RWPE2 (cell line): ENCODE measurements at regions not wholly inside any gene's neighbourhood (a gene's known extent, or its start where the extent isn't known, plus 50 kb on each side); places are given as distances from the start of the nearest gene placed in this dataset.

Experiments used
- ATAC-seq: fragments of 200-7000 bp; cut with Tn5 transposase; 3 replicates; pipeline ENCODE4 v1.9.1; 2021; ENCODE audit warnings: low read depth
- DNase-seq: peaks from one replicate; pipeline ENCODE4 v3.0.0-alpha.2; 2020; ENCODE audit warnings: low spot score
- H3K27ac ChIP-seq: fragments of 450-650 bp; 2 replicates; pipeline ENCODE4 v1.5.1; 2017; ENCODE audit warnings: mild to moderate bottlenecking; ENCODE audit not compliant: poor library complexity, severe bottlenecking
- H3K27me3 ChIP-seq: fragments of 250-450 bp; sonication (Bioruptor Pico); 2 replicates; pipeline ENCODE4 v1.5.1; 2021; ENCODE audit warnings: mild to moderate bottlenecking, moderate library complexity; ENCODE audit not compliant: insufficient read depth, poor library complexity, severe bottlenecking
- H3K36me3 ChIP-seq: fragments of 250-450 bp; sonication (Bioruptor Pico); 2 replicates; pipeline ENCODE4 v1.5.1; 2020; ENCODE audit warnings: low read depth, mild to moderate bottlenecking, moderate library complexity
- H3K4me1 ChIP-seq: fragments of 250-450 bp; sonication (Bioruptor Pico); 2 replicates; pipeline ENCODE4 v1.5.1; 2021; ENCODE audit warnings: mild to moderate bottlenecking, moderate library complexity; ENCODE audit not compliant: insufficient read depth, poor library complexity, severe bottlenecking
- H3K4me3 ChIP-seq: fragments of 250-450 bp; sonication (Bioruptor Pico); 2 replicates; pipeline ENCODE4 v1.5.1; 2021; ENCODE audit warnings: mild to moderate bottlenecking, moderate library complexity; ENCODE audit not compliant: severe bottlenecking
- H3K9me3 ChIP-seq: fragments of 250-450 bp; sonication (Bioruptor Pico); 2 replicates; pipeline ENCODE4 v1.5.1; 2021; ENCODE audit warnings: mild to moderate bottlenecking, moderate library complexity; ENCODE audit not compliant: severe bottlenecking
- CTCF ChIP-seq: fragments of 450-650 bp; IDR thresholded peaks from one replicate; pipeline ENCODE4 v1.5.1; 2017; ENCODE audit warnings: mild to moderate bottlenecking, moderate library complexity; ENCODE audit not compliant: poor library complexity, severe bottlenecking

DNA sequence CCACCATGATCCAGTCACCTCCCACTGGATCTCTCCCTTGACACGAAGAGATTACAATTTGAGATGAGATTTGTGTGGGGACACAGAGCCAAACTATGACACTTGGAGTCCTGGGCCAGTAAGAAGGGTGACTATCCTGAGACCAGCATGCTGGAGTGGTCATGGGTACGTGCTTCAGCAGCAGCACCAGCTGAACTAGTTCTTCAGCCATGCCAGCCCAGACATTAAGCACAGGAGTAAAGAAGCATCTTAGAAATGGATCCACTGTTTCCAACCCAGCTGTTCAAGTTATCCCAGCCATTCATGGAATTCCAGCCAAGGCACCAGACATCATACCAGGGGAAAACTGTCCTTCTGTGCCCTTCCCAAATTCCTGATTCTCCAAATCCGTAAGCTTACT, 370.0 kb downstream of the MAFB start:
- Histone ChIP-seq H3K9me3 (no peaks in the 10 kb centered on the region), H3K27me3 (no peaks in the 10 kb centered on the region), H3K27ac (no peak overlapping the region), H3K4me1 (no peaks in the 10 kb centered on the region), H3K36me3 (no peaks in the 10 kb centered on the region), H3K4me3 (no peak overlapping the region)
- DNase-seq (no peak), ATAC-seq (no peak)
- no peak for TF ChIP-seq CTCF

GRCh38 chr20:40317156-40317790, 371.8 kb downstream of the MAFB start:
- peak; percentile 17; the same call in 1 of the 3 replicates for ATAC-seq
- no peaks in the 10 kb centered on the region for H3K9me3 ChIP-seq
- no peaks in the 10 kb centered on the region for H3K36me3 ChIP-seq
- no peaks in the 10 kb centered on the region for H3K27me3 ChIP-seq
- H3K4me3 ChIP-seq: no peak overlapping the region
- no peak overlapping the region for H3K27ac ChIP-seq
- DNase-seq: no peak
- H3K4me1 ChIP-seq: no peaks in the 10 kb centered on the region
- TF ChIP-seq CTCF: no peak

- Histone ChIP-seq H3K27me3 (no peaks in the 10 kb centered on the region), H3K9me3 (no peaks in the 10 kb centered on the region), H3K36me3 (no peaks in the 10 kb centered on the region), H3K4me1 (no peaks in the 10 kb centered on the region), H3K4me3 (no peak overlapping the region), H3K27ac (no peak overlapping the region)
- ATAC-seq (no peak), DNase-seq (no peak)
- no peak for TF ChIP-seq CTCF
These were observed 374.8 kb downstream of the MAFB start for GRCh38 chr20:40314278-40314677.

- Histone ChIP-seq H3K4me3 (no peak overlapping the region), H3K9me3 (no peaks in the 10 kb centered on the region), H3K27ac (no peak overlapping the region), H3K27me3 (no peaks in the 10 kb centered on the region), H3K36me3 (no peaks in the 10 kb centered on the region), H3K4me1 (no peaks in the 10 kb centered on the region)
- ATAC-seq (no peak), DNase-seq (no peak)
- TF ChIP-seq CTCF: no peak
These were observed 375.3 kb downstream of the MAFB start for GRCh38 chr20:40313730-40314129.

DNA sequence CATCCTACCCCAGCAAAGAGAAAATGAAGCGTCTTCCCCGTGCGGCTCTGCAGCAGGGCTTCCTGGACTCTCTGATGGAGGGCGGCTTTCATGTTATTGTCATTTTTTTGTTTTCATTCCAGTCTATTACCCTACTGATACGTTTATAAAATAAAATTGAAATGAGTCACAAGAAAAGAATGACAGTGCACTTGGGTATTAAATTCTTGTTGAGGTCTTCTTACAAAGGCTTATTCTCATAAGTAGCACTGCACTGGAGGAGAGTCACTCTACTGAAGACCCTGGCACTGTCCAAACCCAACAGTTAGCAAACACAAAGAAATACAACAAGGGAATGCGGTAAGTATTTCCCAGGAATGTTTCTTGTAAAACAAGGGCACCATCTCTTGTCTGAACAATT, 379.3 kb downstream of the MAFB start:
- peak; percentile 17; the same call in 2 of the 3 replicates for ATAC-seq
- Histone ChIP-seq H3K9me3 (no peaks in the 10 kb centered on the region), H3K36me3 (no peaks in the 10 kb centered on the region), H3K4me1 (no peaks in the 10 kb centered on the region), H3K4me3 (no peak overlapping the region), H3K27me3 (no peaks in the 10 kb centered on the region), H3K27ac (no peak overlapping the region)
- no peak for TF ChIP-seq CTCF
- no peak for DNase-seq
